Stimulated activated naive CD8-positive, alpha-beta T cell treated with anti-CD3 and anti-CD28 coated beads, Interleukin-15, amount 100 ng/mL, for 72 hours (primary cell): ENCODE measurements at regions not wholly inside any gene's neighbourhood (a gene's known extent, or its start where the extent isn't known, plus 50 kb on each side); places are given as distances from the start of the nearest gene placed in this dataset.

Source experiments
- ATAC-seq: fragments of 150-1000 bp; cut with Tn5 transposase; 2 replicates; pipeline ENCODE4 v1.10.0; 2021; ENCODE audit warnings: mild to moderate bottlenecking, moderate library complexity
- DNase-seq, 2 donors: peaks; one replicate each; pipeline ENCODE4 v3.0.0; 2021 to 2022
- H3K27ac Mint-ChIP-seq, 2 donors: one replicate each; pipeline ENCODE4 v1.8.0; 2022; ENCODE audit warnings: mild to moderate bottlenecking in 2 of 2, mixed read lengths in 2 of 2, moderate library complexity in 2 of 2
- H3K27me3 Mint-ChIP-seq: one replicate; pipeline ENCODE4 v1.8.0; 2022; ENCODE audit warnings: mixed read lengths
- H3K4me1 Mint-ChIP-seq: one replicate; pipeline ENCODE4 v1.8.0; 2022; ENCODE audit warnings: mild to moderate bottlenecking, mixed read lengths
- H3K4me3 Mint-ChIP-seq, 2 donors: one replicate each; pipeline ENCODE4 v1.8.0; 2022; ENCODE audit warnings: mild to moderate bottlenecking in 2 of 2, mixed read lengths in 2 of 2, moderate library complexity in 1 of 2
- H3K9me3 Mint-ChIP-seq, 2 donors: one replicate each; pipeline ENCODE4 v1.8.0; 2022; ENCODE audit warnings: mixed read lengths in 2 of 2

DNA sequence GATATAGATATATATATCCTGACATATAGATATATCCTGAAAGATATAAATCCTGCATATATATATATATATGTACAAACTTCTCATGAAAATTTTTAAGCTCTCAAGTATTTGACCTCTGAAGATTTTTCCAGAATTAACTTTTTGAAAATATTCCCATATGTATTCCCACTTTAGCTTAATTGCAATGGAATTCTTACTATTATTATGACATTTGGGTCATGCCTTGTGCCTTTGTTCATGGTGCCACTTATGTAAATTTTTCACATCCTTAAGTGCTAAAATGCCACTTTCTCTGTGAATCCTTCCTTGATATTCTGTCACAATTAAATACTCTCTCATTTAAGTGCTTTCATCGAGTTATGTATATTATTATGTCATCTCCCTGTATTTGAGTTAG, 398.2 kb upstream of the SEL1L start:
- Mint-ChIP-seq H3K27ac (no peak overlapping the region), H3K4me1 (no peaks in the 10 kb centered on the region), H3K4me3 (no peak overlapping the region), H3K9me3 (no peaks in the 10 kb centered on the region), H3K27me3 (no peaks in the 10 kb centered on the region)
- no peak for DNase-seq
- no peak for ATAC-seq

DNA sequence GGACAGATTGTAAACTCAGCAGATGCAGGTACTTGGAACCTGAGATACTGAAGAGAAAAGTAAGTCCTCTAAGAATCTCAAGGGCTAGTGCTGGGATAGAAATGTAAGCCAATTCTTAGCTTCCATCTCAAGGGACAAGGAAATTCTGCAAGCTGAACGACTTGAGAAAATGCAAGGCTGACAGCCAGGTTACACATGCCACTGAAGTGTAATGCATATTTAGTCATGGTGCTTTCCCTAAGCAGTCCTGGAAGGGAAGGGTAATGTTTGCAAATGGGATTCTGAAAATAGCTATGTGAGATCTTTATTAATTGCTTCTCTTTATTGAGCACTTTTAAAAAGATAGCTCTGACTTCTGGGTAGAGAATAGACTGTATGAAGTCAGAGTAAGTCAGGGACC, 402.7 kb upstream of the SEL1L start:
- Mint-ChIP-seq H3K4me3 (no peak overlapping the region), H3K4me1 (no peaks in the 10 kb centered on the region), H3K9me3 (peaks cover 0 to 8% of the 10 kb centered on the region in 2 donors), H3K27ac (no peak overlapping the region), H3K27me3 (no peaks in the 10 kb centered on the region)
- no peak for ATAC-seq
- no peak for DNase-seq

GRCh38 chr14:81936902-81937301, 403.2 kb upstream of the SEL1L start:
- no peaks in the 10 kb centered on the region for H3K27me3 Mint-ChIP-seq
- no peak overlapping the region for H3K4me3 Mint-ChIP-seq
- H3K27ac Mint-ChIP-seq = no peak overlapping the region
- DNase-seq (no peak), ATAC-seq (no peak)
- H3K9me3 Mint-ChIP-seq = peaks cover 0 to 8% of the 10 kb centered on the region in 2 donors
- no peaks in the 10 kb centered on the region for H3K4me1 Mint-ChIP-seq

DNA sequence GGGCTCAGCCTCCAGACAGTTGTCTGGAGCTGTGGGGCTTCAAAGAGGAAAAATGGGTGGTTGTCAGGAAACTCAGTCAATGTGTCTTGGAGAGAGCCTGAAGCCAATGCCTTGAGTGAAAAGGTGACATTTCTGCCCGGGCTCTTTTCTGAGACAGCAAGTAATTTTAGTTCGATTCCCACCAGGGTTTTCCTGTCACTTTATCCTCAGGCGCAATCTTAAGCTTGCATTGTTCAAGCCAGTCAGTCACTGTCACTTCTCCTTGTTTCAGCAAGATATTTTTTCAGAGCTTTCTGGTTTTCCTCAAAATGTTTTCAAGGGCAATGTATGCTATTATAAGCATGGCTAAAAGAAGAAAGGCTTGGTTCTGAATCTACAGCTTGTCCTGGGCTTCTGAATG, 404.7 kb upstream of the SEL1L start:
- no peaks in the 10 kb centered on the region for H3K4me1 Mint-ChIP-seq
- peaks cover 0 to 8% of the 10 kb centered on the region in 2 donors for H3K9me3 Mint-ChIP-seq
- no peak for DNase-seq
- H3K27ac Mint-ChIP-seq = no peak overlapping the region
- ATAC-seq = no peak
- no peaks in the 10 kb centered on the region for H3K27me3 Mint-ChIP-seq
- H3K4me3 Mint-ChIP-seq = no peak overlapping the region

DNA sequence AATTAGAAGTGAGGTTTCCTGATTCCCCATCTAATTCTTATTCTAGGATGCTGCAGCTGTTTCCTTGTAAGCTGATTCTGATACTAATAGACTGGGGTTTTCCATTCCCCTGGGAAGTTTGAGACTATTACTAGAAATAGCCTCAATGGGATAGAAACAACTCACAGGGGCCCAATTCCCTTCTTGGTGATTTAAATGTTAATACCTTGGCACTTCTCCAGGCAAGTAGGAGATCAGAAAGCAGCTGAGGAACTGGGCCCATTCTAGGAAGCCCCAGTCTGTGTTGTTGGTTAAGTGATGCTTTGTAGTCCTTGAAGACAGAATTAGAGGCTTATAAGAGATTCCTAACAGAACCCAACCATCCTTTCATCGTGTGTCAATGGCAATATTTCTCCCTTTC, 407.0 kb upstream of the SEL1L start:
- H3K27ac Mint-ChIP-seq = no peak overlapping the region
- peaks cover 0 to 8% of the 10 kb centered on the region in 2 donors for H3K9me3 Mint-ChIP-seq
- ATAC-seq (no peak), DNase-seq (no peak)
- H3K27me3 Mint-ChIP-seq = no peaks in the 10 kb centered on the region
- H3K4me1 Mint-ChIP-seq = no peaks in the 10 kb centered on the region
- no peak overlapping the region for H3K4me3 Mint-ChIP-seq

DNA sequence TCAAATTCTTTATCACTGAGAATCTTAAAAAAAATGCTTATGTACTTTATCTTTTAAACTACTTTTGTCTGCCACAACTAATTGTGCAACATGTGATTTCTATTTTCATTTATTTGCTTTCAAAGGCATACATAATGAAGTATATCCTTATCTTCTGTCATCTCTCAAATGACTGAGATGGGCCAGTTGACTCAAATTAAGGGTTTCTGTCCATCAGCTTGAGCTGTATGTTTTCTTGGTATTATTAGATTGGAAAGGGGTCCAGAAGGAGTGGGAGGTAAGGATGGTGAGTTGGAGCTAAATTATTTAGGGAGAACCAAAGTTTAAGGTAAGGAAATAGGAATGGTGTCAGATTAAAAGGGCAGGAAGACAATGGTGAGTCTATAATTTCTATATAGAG, 408.4 kb upstream of the SEL1L start:
- H3K27me3 Mint-ChIP-seq = no peaks in the 10 kb centered on the region
- no peaks in the 10 kb centered on the region for H3K4me1 Mint-ChIP-seq
- ATAC-seq (no peak), DNase-seq (no peak)
- peaks cover 0 to 8% of the 10 kb centered on the region in 2 donors for H3K9me3 Mint-ChIP-seq
- H3K27ac Mint-ChIP-seq = no peak overlapping the region
- no peak overlapping the region for H3K4me3 Mint-ChIP-seq

- ATAC-seq = no peak
Observed at GRCh38 chr14:81946375-81946774, 412.7 kb upstream of the SEL1L start.

DNA sequence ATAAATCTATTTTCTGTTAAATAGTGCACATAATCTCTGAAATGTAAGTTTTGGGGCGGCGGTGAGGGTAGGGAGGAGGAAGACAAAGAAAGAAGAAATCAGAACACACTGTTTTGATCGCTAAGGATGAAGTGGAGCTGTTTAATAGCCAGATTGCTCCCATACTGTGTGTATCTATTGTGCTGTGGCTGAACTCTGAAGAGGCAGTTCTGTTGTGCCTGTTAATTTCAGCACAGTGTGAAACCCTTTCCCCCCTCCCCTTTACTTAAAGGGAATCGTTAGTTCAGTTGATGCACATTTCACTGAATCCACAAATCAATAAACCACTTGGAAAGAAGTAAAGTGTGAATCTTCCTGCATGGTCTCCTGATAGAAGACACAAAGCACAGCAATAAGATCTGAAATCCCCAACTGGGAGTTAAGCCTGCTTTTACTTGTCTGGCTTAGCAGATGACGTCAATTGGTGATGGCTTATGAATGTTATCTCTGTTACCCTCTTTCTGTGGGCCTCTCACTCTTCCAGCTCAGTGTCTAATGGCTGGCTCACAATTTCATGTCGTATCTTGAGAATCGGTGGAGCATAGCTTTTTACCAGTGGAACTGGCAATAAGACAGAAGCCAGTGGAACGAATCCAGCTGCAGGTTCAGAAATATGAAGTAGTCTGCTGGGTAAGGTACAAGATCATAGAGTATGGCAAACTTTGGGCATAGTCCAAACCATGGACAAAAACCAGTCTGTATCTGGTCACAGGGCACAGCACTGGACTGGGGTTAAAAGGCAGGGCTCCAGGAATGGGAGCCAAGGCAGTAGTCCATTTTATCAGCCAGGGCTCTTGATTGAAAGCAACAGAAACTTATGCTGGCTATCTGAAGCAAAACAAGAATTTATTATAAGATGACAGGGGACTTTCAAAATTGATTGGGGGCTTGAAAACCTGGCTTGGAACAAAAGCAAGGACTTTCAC, 413.5 kb upstream of the SEL1L start:
- H3K4me3 Mint-ChIP-seq = no peak overlapping the region
- H3K4me1 Mint-ChIP-seq = no peaks in the 10 kb centered on the region

More at GRCh38 chr14:81946375-81946774, 412.7 kb upstream of the SEL1L start:
- no peaks in the 10 kb centered on the region for H3K4me1 Mint-ChIP-seq
- no peaks in the 10 kb centered on the region for H3K9me3 Mint-ChIP-seq
- no peaks in the 10 kb centered on the region for H3K27me3 Mint-ChIP-seq
- no peak overlapping the region for H3K27ac Mint-ChIP-seq
- H3K4me3 Mint-ChIP-seq = no peak overlapping the region
- no peak for DNase-seq

DNA sequence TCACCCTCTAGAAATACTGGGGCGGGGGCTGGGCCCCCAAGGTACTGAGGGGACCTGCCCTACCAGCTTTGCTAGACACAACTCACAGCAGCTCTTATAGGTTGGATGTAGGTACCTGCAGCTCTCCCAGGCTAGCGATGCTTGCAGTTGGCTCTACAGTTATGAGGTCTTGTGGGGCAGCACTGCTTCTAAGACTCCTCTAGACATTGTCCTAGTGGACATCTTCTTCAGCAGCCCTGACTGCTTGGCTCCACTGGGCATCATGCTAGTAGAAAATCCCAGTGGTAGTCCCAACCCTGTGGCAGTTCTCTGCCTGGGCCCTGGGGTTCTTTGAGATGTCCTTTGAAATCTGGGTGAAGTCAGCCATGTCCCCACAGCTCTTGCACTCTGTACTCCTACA, 419.3 kb upstream of the SEL1L start:
- Mint-ChIP-seq H3K27ac (no peak overlapping the region), H3K4me1 (no peaks in the 10 kb centered on the region), H3K27me3 (no peaks in the 10 kb centered on the region), H3K4me3 (no peak overlapping the region), H3K9me3 (peaks cover 0 to 24% of the 10 kb centered on the region in 2 donors)
- DNase-seq = no peak
- no peak for ATAC-seq

More for the DNA sequence above, 413.5 kb upstream of the SEL1L start:
- DNase-seq = no peak
- Mint-ChIP-seq H3K27ac (no peak overlapping the region), H3K27me3 (no peaks in the 10 kb centered on the region), H3K9me3 (no peaks in the 10 kb centered on the region)
- ATAC-seq = no peak

DNA sequence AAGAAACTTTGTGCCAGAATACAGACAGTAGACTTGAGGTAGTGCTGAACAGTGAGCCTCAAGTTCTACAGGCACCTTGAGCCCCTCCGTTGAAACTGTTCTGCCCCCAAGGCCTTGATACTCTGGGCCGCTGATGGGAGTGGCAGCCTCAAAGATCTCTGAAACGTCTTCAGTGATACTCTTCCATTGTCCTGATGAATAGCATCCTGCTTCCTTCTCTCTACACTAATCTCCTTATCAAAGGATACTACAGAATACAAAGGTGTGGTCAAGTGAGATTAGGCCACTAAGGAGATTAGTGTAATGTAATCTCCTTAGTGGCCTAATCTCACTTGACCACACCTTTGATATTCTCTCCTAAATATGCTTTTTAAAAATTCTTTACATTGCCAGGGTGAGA, 419.8 kb upstream of the SEL1L start:
- Mint-ChIP-seq H3K9me3 (peaks cover 0 to 24% of the 10 kb centered on the region in 2 donors), H3K27ac (no peak overlapping the region), H3K4me3 (no peak overlapping the region), H3K27me3 (no peaks in the 10 kb centered on the region), H3K4me1 (no peaks in the 10 kb centered on the region)
- ATAC-seq (no peak), DNase-seq (no peak)

GRCh38 chr14:81955123-81955522, 421.5 kb upstream of the SEL1L start:
- DNase-seq (no peak), ATAC-seq (no peak)
- no peak overlapping the region for H3K27ac Mint-ChIP-seq
- H3K4me1 Mint-ChIP-seq = no peaks in the 10 kb centered on the region
- H3K9me3 Mint-ChIP-seq = peaks cover 0 to 24% of the 10 kb centered on the region in 2 donors
- H3K4me3 Mint-ChIP-seq = no peak overlapping the region
- no peaks in the 10 kb centered on the region for H3K27me3 Mint-ChIP-seq

- no peaks in the 10 kb centered on the region for H3K4me1 Mint-ChIP-seq
Observed at GRCh38 chr14:81960781-81961180, 427.1 kb upstream of the SEL1L start.

GRCh38 chr14:81963846-81964245, 430.2 kb upstream of the SEL1L start:
- no peak for ATAC-seq
- Mint-ChIP-seq H3K27ac (no peak overlapping the region), H3K9me3 (peaks cover 0 to 19% of the 10 kb centered on the region in 2 donors), H3K4me1 (no peaks in the 10 kb centered on the region), H3K27me3 (no peaks in the 10 kb centered on the region), H3K4me3 (no peak overlapping the region)
- no peak for DNase-seq

More at GRCh38 chr14:81960781-81961180, 427.1 kb upstream of the SEL1L start:
- H3K27ac Mint-ChIP-seq = no peak overlapping the region
- no peak for DNase-seq
- no peak for ATAC-seq
- H3K4me3 Mint-ChIP-seq = no peak overlapping the region
- peaks cover 0 to 2% of the 10 kb centered on the region in 2 donors for H3K9me3 Mint-ChIP-seq
- no peaks in the 10 kb centered on the region for H3K27me3 Mint-ChIP-seq

DNA sequence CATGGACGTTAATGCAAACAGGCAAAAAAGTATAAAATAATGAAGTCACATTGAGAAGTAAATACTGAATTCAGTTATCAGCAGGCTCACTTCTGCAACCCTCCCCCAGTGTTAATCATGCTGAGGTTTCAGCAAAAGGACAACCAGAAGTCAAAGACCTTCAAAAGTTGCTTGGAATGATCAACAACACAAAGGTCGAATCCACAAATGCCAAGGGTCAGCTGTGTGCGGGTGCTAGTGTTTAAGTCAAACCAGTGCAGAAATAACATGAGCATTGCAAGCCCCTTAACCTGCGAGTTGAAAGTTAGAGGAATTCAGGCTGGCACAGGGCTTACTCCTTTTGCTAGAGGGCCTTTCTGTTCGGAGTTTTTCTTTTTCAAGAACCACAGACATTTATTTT, 436.7 kb upstream of the SEL1L start:
- Mint-ChIP-seq H3K4me3 (no peak overlapping the region), H3K9me3 (peaks cover 0 to 38% of the 10 kb centered on the region in 2 donors)
- no peak for ATAC-seq

GRCh38 chr14:81971911-81972310, 438.3 kb upstream of the SEL1L start:
- no peaks in the 10 kb centered on the region for H3K4me1 Mint-ChIP-seq
- H3K27me3 Mint-ChIP-seq = no peaks in the 10 kb centered on the region
- no peak overlapping the region for H3K4me3 Mint-ChIP-seq
- no peak for ATAC-seq
- H3K27ac Mint-ChIP-seq = no peak overlapping the region
- no peak for DNase-seq
- peaks cover 0 to 27% of the 10 kb centered on the region in 2 donors for H3K9me3 Mint-ChIP-seq

More for the DNA sequence above, 436.7 kb upstream of the SEL1L start:
- no peak overlapping the region for H3K27ac Mint-ChIP-seq
- no peak for DNase-seq
- no peaks in the 10 kb centered on the region for H3K27me3 Mint-ChIP-seq
- H3K4me1 Mint-ChIP-seq = no peaks in the 10 kb centered on the region

DNA sequence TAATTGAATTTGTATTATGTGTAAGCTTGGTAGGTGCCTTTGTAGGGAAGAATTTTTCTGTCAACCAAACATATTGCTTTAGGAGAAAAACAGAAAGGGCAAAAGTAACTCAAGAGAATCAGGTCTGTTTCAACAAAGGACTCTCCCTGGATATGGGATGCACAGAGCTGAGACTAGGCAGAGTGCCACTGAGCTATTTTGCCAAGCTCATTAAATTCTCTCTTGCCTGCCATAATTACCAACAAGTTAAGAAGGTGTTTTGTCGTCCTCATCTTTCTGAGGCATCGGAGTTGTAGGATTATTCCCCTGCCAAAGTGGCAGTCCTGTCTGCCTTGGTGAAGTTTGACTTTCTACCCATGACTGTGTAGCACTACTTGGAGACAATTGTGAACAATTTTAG, 438.9 kb upstream of the SEL1L start:
- no peak for DNase-seq
- Mint-ChIP-seq H3K9me3 (peaks cover 0 to 21% of the 10 kb centered on the region in 2 donors), H3K4me1 (no peaks in the 10 kb centered on the region), H3K4me3 (no peak overlapping the region), H3K27ac (no peak overlapping the region), H3K27me3 (no peaks in the 10 kb centered on the region)
- no peak for ATAC-seq
